ENCODE measurements at regions not wholly inside any gene's neighbourhood (a gene's known extent, or its start where the extent isn't known, plus 50 kb on each side); places are given as distances from the start of the nearest gene placed in this dataset.

GRCh38 chr17:12230481-12231354 lies 210.0 kb downstream of the MAP2K4 start:
- TF ChIP-seq POLR2A (IDR thresholded peaks at IDR 0.05) (no peak), CTCF (IDR thresholded peaks at IDR 0.05) (no peak)
